ENCODE measurements at regions not wholly inside any gene's neighbourhood (a gene's known extent, or its start where the extent isn't known, plus 50 kb on each side); places are given as distances from the start of the nearest gene placed in this dataset.

GRCh38 chr15:66838671-66839239 is 136.7 kb downstream of the SMAD6 start:
- no peak for DNase-seq (ENCODE audit: extremely low read depth, low read depth)
- TF ChIP-seq CTCF (IDR thresholded peaks at IDR 0.05; ENCODE audit: low read depth, low read length) = peak; percentile 64

GRCh38 chr15:66839506-66840112 is 137.6 kb downstream of the SMAD6 start:
- no peak for TF ChIP-seq CTCF (IDR thresholded peaks at IDR 0.05; ENCODE audit: low read depth, low read length)
- no peak for DNase-seq (ENCODE audit: extremely low read depth, low read depth)

GRCh38 chr15:66840615-66841390 is 138.8 kb downstream of the SMAD6 start:
- no peak for TF ChIP-seq CTCF (IDR thresholded peaks at IDR 0.05; ENCODE audit: low read depth, low read length)
- no peak for DNase-seq (ENCODE audit: extremely low read depth, low read depth)

- no peak for TF ChIP-seq CTCF (IDR thresholded peaks at IDR 0.05; ENCODE audit: low read depth, low read length)
- DNase-seq (ENCODE audit: extremely low read depth, low read depth) = peak; percentile 75
Measured at GRCh38 chr15:66841953-66842681, 140.1 kb downstream of the SMAD6 start.

- no peak for TF ChIP-seq CTCF (IDR thresholded peaks at IDR 0.05; ENCODE audit: low read depth, low read length)
- no peak for DNase-seq (ENCODE audit: extremely low read depth, low read depth)
Measured at GRCh38 chr15:66842710-66843441, 140.8 kb downstream of the SMAD6 start.

- no peak for DNase-seq (ENCODE audit: extremely low read depth, low read depth)
- no peak for TF ChIP-seq CTCF (IDR thresholded peaks at IDR 0.05; ENCODE audit: low read depth, low read length)
Measured at GRCh38 chr15:66843581-66843980, 141.5 kb downstream of the SMAD6 start.

All from AG09319 (cell line).